Erythroblast (primary cell): ENCODE measurements at regions not wholly inside any gene's neighbourhood (a gene's known extent, or its start where the extent isn't known, plus 50 kb on each side); places are given as distances from the start of the nearest gene placed in this dataset.

ENCODE experiments used
- GATA1 ChIP-seq: IDR thresholded peaks from 2 replicates; pipeline ENCODE4 v1.6.1; 2011; ENCODE audit warnings: low read depth, mild to moderate bottlenecking, control low read depth, low read length, moderate library complexity
- POLR2A ChIP-seq: IDR thresholded peaks from 2 replicates; pipeline ENCODE4 v1.6.1; 2011; ENCODE audit warnings: mild to moderate bottlenecking, low read length

GRCh38 chr2:11919953-11920352, 173.5 kb downstream of the LPIN1 start:
- TF ChIP-seq POLR2A = no peak
- TF ChIP-seq GATA1 = no peak
